RWPE2 (cell line): ENCODE measurements at regions not wholly inside any gene's neighbourhood (a gene's known extent, or its start where the extent isn't known, plus 50 kb on each side); places are given as distances from the start of the nearest gene placed in this dataset.
A peak's percentile ranks its signal among the peaks of the same experiment; 100 is the strongest.

Experiments used
- ATAC-seq: fragments of 200-7000 bp; cut with Tn5 transposase; 3 replicates; pipeline ENCODE4 v1.9.1; 2021; ENCODE audit warnings: low read depth
- DNase-seq: peaks from one replicate; pipeline ENCODE4 v3.0.0-alpha.2; 2020; ENCODE audit warnings: low spot score
- H3K27ac ChIP-seq: fragments of 450-650 bp; 2 replicates; pipeline ENCODE4 v1.5.1; 2017; ENCODE audit warnings: mild to moderate bottlenecking; ENCODE audit not compliant: poor library complexity, severe bottlenecking
- H3K27me3 ChIP-seq: fragments of 250-450 bp; sonication (Bioruptor Pico); 2 replicates; pipeline ENCODE4 v1.5.1; 2021; ENCODE audit warnings: mild to moderate bottlenecking, moderate library complexity; ENCODE audit not compliant: insufficient read depth, poor library complexity, severe bottlenecking
- H3K36me3 ChIP-seq: fragments of 250-450 bp; sonication (Bioruptor Pico); 2 replicates; pipeline ENCODE4 v1.5.1; 2020; ENCODE audit warnings: low read depth, mild to moderate bottlenecking, moderate library complexity
- H3K4me1 ChIP-seq: fragments of 250-450 bp; sonication (Bioruptor Pico); 2 replicates; pipeline ENCODE4 v1.5.1; 2021; ENCODE audit warnings: mild to moderate bottlenecking, moderate library complexity; ENCODE audit not compliant: insufficient read depth, poor library complexity, severe bottlenecking
- H3K4me3 ChIP-seq: fragments of 250-450 bp; sonication (Bioruptor Pico); 2 replicates; pipeline ENCODE4 v1.5.1; 2021; ENCODE audit warnings: mild to moderate bottlenecking, moderate library complexity; ENCODE audit not compliant: severe bottlenecking
- H3K9me3 ChIP-seq: fragments of 250-450 bp; sonication (Bioruptor Pico); 2 replicates; pipeline ENCODE4 v1.5.1; 2021; ENCODE audit warnings: mild to moderate bottlenecking, moderate library complexity; ENCODE audit not compliant: severe bottlenecking
- CTCF ChIP-seq: fragments of 450-650 bp; IDR thresholded peaks from one replicate; pipeline ENCODE4 v1.5.1; 2017; ENCODE audit warnings: mild to moderate bottlenecking, moderate library complexity; ENCODE audit not compliant: poor library complexity, severe bottlenecking

- H3K4me3 ChIP-seq = no peak overlapping the region
- ATAC-seq (no peak), DNase-seq (no peak)
- peaks cover 2% of the 10 kb centered on the region for H3K9me3 ChIP-seq
- H3K27ac ChIP-seq = no peak overlapping the region
- H3K27me3 ChIP-seq = no peaks in the 10 kb centered on the region
- no peaks in the 10 kb centered on the region for H3K4me1 ChIP-seq
- H3K36me3 ChIP-seq = no peaks in the 10 kb centered on the region
- no peak for TF ChIP-seq CTCF
Observed at GRCh38 chr16:52787709-52788108, 240.8 kb upstream of the TOX3 start.

- H3K4me1 ChIP-seq = no peaks in the 10 kb centered on the region
Observed at GRCh38 chr16:52786091-52786490, 239.1 kb upstream of the TOX3 start.

GRCh38 chr16:52785653-52786052, 238.7 kb upstream of the TOX3 start:
- no peaks in the 10 kb centered on the region for H3K36me3 ChIP-seq

More at GRCh38 chr16:52786091-52786490, 239.1 kb upstream of the TOX3 start:
- peak; percentile 25; the same call in 1 of the 3 replicates for ATAC-seq
- H3K27me3 ChIP-seq = no peaks in the 10 kb centered on the region
- H3K27ac ChIP-seq = no peak overlapping the region
- no peak for DNase-seq
- no peak overlapping the region for H3K4me3 ChIP-seq
- TF ChIP-seq CTCF = no peak
- peaks cover 2% of the 10 kb centered on the region for H3K9me3 ChIP-seq
- H3K36me3 ChIP-seq = no peaks in the 10 kb centered on the region

GRCh38 chr16:52783616-52784015, 236.7 kb upstream of the TOX3 start:
- no peak for TF ChIP-seq CTCF
- no peaks in the 10 kb centered on the region for H3K36me3 ChIP-seq
- H3K4me3 ChIP-seq = no peak overlapping the region
- no peaks in the 10 kb centered on the region for H3K27me3 ChIP-seq
- H3K27ac ChIP-seq = no peak overlapping the region
- no peaks in the 10 kb centered on the region for H3K9me3 ChIP-seq
- H3K4me1 ChIP-seq = no peaks in the 10 kb centered on the region
- DNase-seq (no peak), ATAC-seq (no peak)

More at GRCh38 chr16:52785653-52786052, 238.7 kb upstream of the TOX3 start:
- Histone ChIP-seq H3K4me3 (no peak overlapping the region), H3K27me3 (no peaks in the 10 kb centered on the region), H3K27ac (no peak overlapping the region), H3K4me1 (no peaks in the 10 kb centered on the region), H3K9me3 (peaks cover 2% of the 10 kb centered on the region)
- TF ChIP-seq CTCF = no peak
- ATAC-seq = no peak
- DNase-seq = no peak

- no peak overlapping the region for H3K27ac ChIP-seq
- H3K4me1 ChIP-seq = no peaks in the 10 kb centered on the region
- no peak for TF ChIP-seq CTCF
- no peaks in the 10 kb centered on the region for H3K9me3 ChIP-seq
- no peak for DNase-seq
- no peak overlapping the region for H3K4me3 ChIP-seq
- H3K27me3 ChIP-seq = no peaks in the 10 kb centered on the region
- no peak for ATAC-seq
- no peaks in the 10 kb centered on the region for H3K36me3 ChIP-seq
Observed at GRCh38 chr16:52781005-52781630, 234.2 kb upstream of the TOX3 start.
